BE2C (cell line): ENCODE measurements at regions not wholly inside any gene's neighbourhood (a gene's known extent, or its start where the extent isn't known, plus 50 kb on each side); places are given as distances from the start of the nearest gene placed in this dataset.

Experiments used
- DNase-seq: peaks from one replicate; pipeline ENCODE4 v3.0.0-alpha.2; 2020
- H3K27me3 ChIP-seq: fragments of 250-450 bp; sonication (Bioruptor Pico); 2 replicates; pipeline ENCODE4 v1.5.1; 2020; ENCODE audit warnings: mild to moderate bottlenecking
- H3K36me3 ChIP-seq: fragments of 250-450 bp; sonication (Bioruptor Pico); 2 replicates; pipeline ENCODE4 v1.5.1; 2020; ENCODE audit warnings: mild to moderate bottlenecking
- H3K4me1 ChIP-seq: fragments of 250-450 bp; sonication (Bioruptor Pico); 2 replicates; pipeline ENCODE4 v1.5.1; 2020
- H3K4me3 ChIP-seq: 2 replicates; pipeline ENCODE4 v1.5.1; 2011; ENCODE audit warnings: low read depth, low read length
- H3K9me3 ChIP-seq: fragments of 250-450 bp; sonication (Bioruptor Pico); 2 replicates; pipeline ENCODE4 v1.5.1; 2020
- CTCF ChIP-seq: IDR thresholded peaks from 2 replicates; pipeline ENCODE4 v1.5.1; 2012; ENCODE audit warnings: mild to moderate bottlenecking, low read depth, low read length

DNA sequence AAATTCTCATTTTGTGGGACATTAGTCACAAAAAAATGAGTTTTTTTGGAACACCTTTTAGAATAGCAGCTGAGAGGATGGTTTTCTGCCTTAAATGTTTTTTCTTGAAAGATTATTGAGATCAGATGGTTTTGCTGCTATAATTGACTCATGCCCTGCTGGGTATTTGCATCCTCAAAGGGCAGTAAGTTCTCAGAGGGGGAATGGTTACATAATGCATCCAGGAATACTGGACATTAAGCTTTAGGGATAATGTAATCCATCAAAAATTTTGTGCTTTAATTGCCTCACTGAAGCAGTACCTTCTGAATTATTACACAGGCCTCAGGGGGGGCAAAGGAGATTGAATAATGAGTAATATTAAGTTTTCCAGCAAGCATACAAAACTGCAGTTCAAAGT, 866.3 kb upstream of the SPRY2 start:
- Histone ChIP-seq H3K9me3 (no peaks in the 10 kb centered on the region), H3K4me3 (no peak overlapping the region), H3K27me3 (no peaks in the 10 kb centered on the region), H3K4me1 (peaks cover 10% of the 10 kb centered on the region), H3K36me3 (no peaks in the 10 kb centered on the region)
- DNase-seq = no peak
- no peak for TF ChIP-seq CTCF

DNA sequence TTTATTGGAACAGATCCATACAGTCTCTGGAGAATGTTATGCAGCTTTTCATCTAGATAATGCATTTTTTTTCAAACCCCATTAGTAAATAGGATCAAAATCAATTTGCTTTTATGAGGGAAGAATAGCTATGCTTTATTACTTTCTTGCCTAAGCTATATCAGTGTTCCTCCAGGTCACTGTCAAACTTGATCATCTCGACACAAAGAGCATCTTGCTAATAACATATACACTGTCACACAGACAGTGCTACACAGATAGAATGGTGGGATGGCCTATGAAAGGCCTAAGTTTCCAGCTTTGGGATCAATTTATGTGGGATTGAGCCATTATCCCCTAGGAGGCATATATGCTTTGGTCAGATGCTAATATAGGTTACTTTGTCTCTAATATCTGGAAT, 862.9 kb upstream of the SPRY2 start:
- Histone ChIP-seq H3K27me3 (no peaks in the 10 kb centered on the region), H3K4me1 (peaks cover 7% of the 10 kb centered on the region), H3K36me3 (no peaks in the 10 kb centered on the region), H3K9me3 (no peaks in the 10 kb centered on the region), H3K4me3 (no peak overlapping the region)
- no peak for DNase-seq
- no peak for TF ChIP-seq CTCF

DNA sequence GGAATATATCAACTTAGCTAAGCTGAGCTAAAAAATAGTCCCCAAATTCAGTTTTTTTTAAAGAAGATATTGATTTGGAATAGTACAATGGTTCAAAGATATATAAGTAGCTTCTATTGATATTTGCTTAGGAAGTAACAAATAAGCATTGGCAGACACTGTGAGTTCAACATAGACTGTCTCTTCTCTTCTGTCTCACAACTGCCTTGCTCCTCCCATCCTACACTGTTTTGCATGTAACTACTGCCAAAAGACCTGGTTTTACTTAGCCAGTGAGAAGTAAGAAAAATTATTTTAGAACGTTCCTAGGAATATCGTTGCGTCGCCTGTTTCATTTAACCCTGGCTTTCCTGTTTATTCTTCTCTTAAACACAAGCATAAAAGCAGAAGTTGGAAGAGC, 859.0 kb upstream of the SPRY2 start:
- DNase-seq = no peak
- Histone ChIP-seq H3K27me3 (no peaks in the 10 kb centered on the region), H3K36me3 (no peaks in the 10 kb centered on the region), H3K4me3 (no peak overlapping the region), H3K9me3 (no peaks in the 10 kb centered on the region), H3K4me1 (peaks cover 3% of the 10 kb centered on the region; the same call in 1 of the 2 replicates)
- no peak for TF ChIP-seq CTCF

GRCh38 chr13:81197966-81198365, 857.0 kb upstream of the SPRY2 start:
- Histone ChIP-seq H3K9me3 (no peaks in the 10 kb centered on the region), H3K4me3 (no peak overlapping the region), H3K4me1 (no peaks in the 10 kb centered on the region), H3K36me3 (no peaks in the 10 kb centered on the region), H3K27me3 (no peaks in the 10 kb centered on the region)
- TF ChIP-seq CTCF = no peak
- no peak for DNase-seq

DNA sequence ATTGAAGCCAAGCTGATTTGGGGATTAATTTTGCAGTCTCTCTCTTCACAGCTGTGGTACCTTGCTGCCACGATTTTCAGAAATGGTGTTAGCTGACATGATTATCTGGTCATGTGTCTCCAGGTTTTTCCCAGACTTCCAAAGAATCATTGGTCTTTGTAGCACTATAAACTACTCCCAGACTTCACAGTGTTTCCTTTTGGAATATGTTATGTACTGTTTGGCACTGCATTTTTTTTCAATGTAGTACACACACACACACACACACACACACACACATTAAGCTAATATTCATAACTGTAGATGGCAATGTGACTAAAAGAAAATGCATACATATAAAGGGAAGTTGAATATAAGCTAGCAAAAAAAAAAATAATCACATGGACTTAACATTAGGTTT, 856.6 kb upstream of the SPRY2 start:
- no peaks in the 10 kb centered on the region for H3K4me1 ChIP-seq
- H3K9me3 ChIP-seq = no peaks in the 10 kb centered on the region
- no peaks in the 10 kb centered on the region for H3K27me3 ChIP-seq
- no peak for DNase-seq
- no peak overlapping the region for H3K4me3 ChIP-seq
- no peak for TF ChIP-seq CTCF
- no peaks in the 10 kb centered on the region for H3K36me3 ChIP-seq

- DNase-seq = no peak
These were observed 853.4 kb upstream of the SPRY2 start for GRCh38 chr13:81194362-81194761.

More at GRCh38 chr13:81194362-81194761, 853.4 kb upstream of the SPRY2 start:
- TF ChIP-seq CTCF = no peak
- Histone ChIP-seq H3K4me1 (no peaks in the 10 kb centered on the region), H3K4me3 (no peak overlapping the region), H3K27me3 (no peaks in the 10 kb centered on the region), H3K36me3 (no peaks in the 10 kb centered on the region), H3K9me3 (no peaks in the 10 kb centered on the region)
